Osteocyte (in vitro differentiated cells): ENCODE measurements at regions not wholly inside any gene's neighbourhood (a gene's known extent, or its start where the extent isn't known, plus 50 kb on each side); places are given as distances from the start of the nearest gene placed in this dataset.
A peak's percentile ranks its signal among the peaks of the same experiment; 100 is the strongest.

ENCODE experiments used
- DNase-seq: peaks from one replicate; pipeline ENCODE4 v3.0.0; 2021; ENCODE audit warnings: mixed read lengths; ENCODE audit not compliant: unreplicated experiment; ENCODE audit errors: extremely low spot score
- H3K27ac Mint-ChIP-seq: one replicate; pipeline ENCODE4 v1.8.0; 2021; ENCODE audit warnings: mild to moderate bottlenecking, mixed read lengths; ENCODE audit not compliant: unreplicated experiment
- H3K27me3 Mint-ChIP-seq: one replicate; pipeline ENCODE4 v1.8.0; 2021; ENCODE audit warnings: mixed read lengths; ENCODE audit not compliant: unreplicated experiment
- H3K36me3 Mint-ChIP-seq: one replicate; pipeline ENCODE4 v1.8.0; 2021; ENCODE audit warnings: mixed read lengths; ENCODE audit not compliant: unreplicated experiment
- H3K4me1 Mint-ChIP-seq: one replicate; pipeline ENCODE4 v1.8.0; 2021; ENCODE audit warnings: mixed read lengths; ENCODE audit not compliant: unreplicated experiment
- H3K4me3 Mint-ChIP-seq: one replicate; pipeline ENCODE4 v1.8.0; 2021; ENCODE audit warnings: mild to moderate bottlenecking, moderate library complexity, mixed read lengths; ENCODE audit not compliant: unreplicated experiment
- H3K9me3 Mint-ChIP-seq: one replicate; pipeline ENCODE4 v1.8.0; 2021; ENCODE audit warnings: mixed read lengths; ENCODE audit not compliant: unreplicated experiment
- CTCF ChIP-seq: fragments of 200-600 bp; sonication (generic); IDR thresholded peaks from 2 replicates; pipeline ENCODE4 v1.5.0; 2021; ENCODE audit warnings: antibody characterized with exemption, mild to moderate bottlenecking, moderate library complexity

DNA sequence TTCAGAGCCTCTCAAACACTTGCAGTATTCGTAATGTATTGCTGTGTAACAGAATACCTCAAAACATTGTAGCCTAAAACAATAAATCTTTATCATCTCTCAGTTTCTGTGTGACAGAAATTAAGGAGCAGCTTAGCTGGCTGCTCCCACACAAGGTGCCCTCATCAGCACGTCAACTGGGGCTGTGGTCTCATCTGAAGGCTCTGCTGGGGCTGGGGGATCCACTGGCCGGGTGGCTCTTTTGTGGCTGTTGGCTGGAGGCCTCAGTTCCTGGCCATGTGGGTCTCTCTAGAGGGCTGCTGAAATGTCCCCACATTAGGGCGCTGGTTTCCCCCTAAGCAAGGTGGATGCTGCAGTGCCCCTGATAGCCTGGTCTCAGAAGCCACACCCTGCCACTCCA lies 113.4 kb upstream of the CIBAR2 start:
- H3K4me1 Mint-ChIP-seq = peaks cover 64% of the 10 kb centered on the region
- H3K4me3 Mint-ChIP-seq = no peak overlapping the region
- no peaks in the 10 kb centered on the region for H3K36me3 Mint-ChIP-seq
- TF ChIP-seq CTCF = no peak
- no peak overlapping the region for H3K27ac Mint-ChIP-seq
- H3K9me3 Mint-ChIP-seq = no peaks in the 10 kb centered on the region
- no peak for DNase-seq
- no peaks in the 10 kb centered on the region for H3K27me3 Mint-ChIP-seq

DNA sequence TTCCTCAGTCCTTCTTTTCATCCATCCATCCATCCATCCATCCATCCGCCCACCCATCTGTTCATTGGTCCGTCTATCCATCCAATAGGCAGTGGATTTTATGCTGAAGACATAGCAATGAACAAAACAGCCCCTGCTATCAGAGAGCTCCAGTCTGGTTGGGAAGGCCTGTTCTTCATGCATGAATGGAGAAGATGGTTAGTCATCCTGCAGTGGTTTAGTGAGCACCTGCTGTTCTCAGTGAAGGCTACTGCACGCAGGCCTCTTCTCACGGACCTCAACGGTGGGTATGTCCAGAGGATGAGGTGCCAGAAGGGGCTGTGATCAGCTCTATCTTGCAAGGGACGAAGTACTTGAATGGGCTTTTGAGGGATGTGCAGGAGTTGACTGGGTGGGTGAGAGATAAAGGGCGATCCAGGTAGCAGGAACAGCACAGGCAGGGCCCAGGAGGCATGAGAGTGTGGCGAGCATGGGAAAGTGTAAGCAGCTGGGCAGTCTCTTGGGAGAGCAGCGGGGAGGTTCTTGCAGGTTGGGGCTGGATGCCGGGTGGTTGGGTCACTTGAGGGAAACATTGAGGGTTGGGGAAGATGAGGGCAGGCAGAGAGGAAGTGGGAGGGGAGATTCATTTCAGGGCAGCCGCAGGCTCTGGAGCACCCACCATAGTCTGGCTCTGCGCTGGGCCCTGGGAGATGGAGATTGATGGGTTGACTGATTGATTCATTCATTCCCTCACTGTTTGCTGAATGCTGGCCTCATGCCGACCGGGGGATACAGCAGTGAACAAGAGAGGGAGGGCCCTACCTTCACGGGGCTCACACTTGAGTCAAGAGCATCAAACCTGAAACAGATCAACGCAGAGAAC lies 115.0 kb upstream of the CIBAR2 start:
- no peaks in the 10 kb centered on the region for H3K27me3 Mint-ChIP-seq
- peak overlapping the region; percentile 55 for H3K27ac Mint-ChIP-seq
- H3K4me1 Mint-ChIP-seq = peaks cover 67% of the 10 kb centered on the region
- no peak for DNase-seq
- TF ChIP-seq CTCF = no peak
- no peaks in the 10 kb centered on the region for H3K9me3 Mint-ChIP-seq
- no peaks in the 10 kb centered on the region for H3K36me3 Mint-ChIP-seq
- no peak overlapping the region for H3K4me3 Mint-ChIP-seq

DNA sequence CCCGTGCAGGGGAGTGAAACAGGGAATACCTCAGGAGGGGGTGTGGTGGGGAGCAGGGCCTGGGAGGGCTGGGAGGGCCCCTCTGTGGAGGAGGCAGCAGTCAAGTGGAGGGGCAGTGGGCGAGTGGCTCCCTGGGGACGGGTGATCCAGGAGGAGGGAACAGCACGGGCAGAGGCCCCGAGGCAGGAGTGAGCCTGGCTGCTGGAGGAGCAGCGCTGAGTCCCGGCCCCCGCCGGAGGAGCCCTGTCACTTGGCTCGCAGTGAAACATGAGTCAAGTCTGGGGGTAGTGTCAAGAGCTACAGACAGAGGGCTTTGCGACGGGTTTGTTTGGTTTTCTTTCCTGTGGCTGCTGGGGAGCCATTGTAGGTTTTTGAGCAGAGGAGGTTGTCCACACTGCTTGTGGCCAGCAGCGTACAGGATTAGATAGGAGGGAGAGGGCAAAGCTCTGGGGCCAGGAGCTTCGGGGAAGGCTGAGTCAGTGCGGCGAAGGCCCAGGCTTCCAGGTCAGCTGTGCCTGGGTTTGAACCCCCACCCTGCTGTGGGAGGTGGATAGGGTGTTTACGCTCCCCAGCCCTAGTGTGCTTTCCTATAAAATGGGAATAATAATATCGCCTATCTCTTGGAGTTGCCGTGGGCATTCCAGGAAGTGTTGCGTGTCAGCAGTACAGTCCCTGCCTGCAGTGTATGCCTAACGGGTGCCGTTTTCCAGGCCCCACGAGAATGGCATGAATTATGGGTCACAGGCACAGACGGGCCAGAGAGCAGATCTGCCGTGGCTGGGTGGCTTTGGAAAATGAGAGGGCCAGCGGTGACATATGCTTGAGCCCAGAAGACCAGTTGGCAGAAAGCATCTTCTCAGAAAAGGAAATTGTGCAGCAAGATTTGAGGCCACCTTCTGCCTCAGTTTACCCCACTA lies 115.9 kb upstream of the CIBAR2 start:
- TF ChIP-seq CTCF = no peak
- Mint-ChIP-seq H3K27me3 (no peaks in the 10 kb centered on the region), H3K36me3 (no peaks in the 10 kb centered on the region), H3K4me1 (peaks cover 68% of the 10 kb centered on the region), H3K9me3 (no peaks in the 10 kb centered on the region), H3K27ac (peak overlapping the region; percentile 88), H3K4me3 (peak overlapping the region; percentile 51)
- DNase-seq = peak; percentile 88

GRCh38 chr16:85228970-85229430 lies 116.7 kb upstream of the CIBAR2 start:
- Mint-ChIP-seq H3K9me3 (no peaks in the 10 kb centered on the region), H3K36me3 (no peaks in the 10 kb centered on the region), H3K4me3 (no peak overlapping the region), H3K27ac (no peak overlapping the region), H3K27me3 (no peaks in the 10 kb centered on the region), H3K4me1 (peaks cover 68% of the 10 kb centered on the region)
- DNase-seq = no peak
- TF ChIP-seq CTCF = no peak
